Tibial nerve (tissue), 4 donors: ENCODE measurements at regions not wholly inside any gene's neighbourhood (a gene's known extent, or its start where the extent isn't known, plus 50 kb on each side); places are given as distances from the start of the nearest gene placed in this dataset.
"Not testable (repeated sequence)": the region's sequence is repeated elsewhere in the genome, so short reads cannot be mapped to it uniquely, and the experiment has no call there.

Source experiments
- DNase-seq, 2 donors: peaks; one replicate each; pipeline ENCODE4 v3.0.0-alpha.2; 2019; ENCODE audit warnings: low spot score in 2 of 2
- H3K27ac ChIP-seq, 4 donors: fragments of 200-600 bp; sonication (generic) in 3 of 4; one replicate each; pipeline ENCODE4 v1.5.1; 2017 to 2019; ENCODE audit warnings: mild to moderate bottlenecking in 1 of 4
- H3K27me3 ChIP-seq, 2 donors: fragments of 200-600 bp; sonication (generic) in 1 of 2; one replicate each; pipeline versions ENCODE4 v1.5.1 to v1.6.0; 2017 to 2019
- H3K36me3 ChIP-seq, 3 donors: fragments of 200-600 bp; sonication (generic); one replicate each; pipeline ENCODE4 v1.5.1; 2018 to 2019
- H3K4me1 ChIP-seq, 4 donors: fragments of 200-600 bp; sonication (generic) in 3 of 4; one replicate each; pipeline ENCODE4 v1.5.1; 2017 to 2019
- H3K4me3 ChIP-seq, 4 donors: fragments of 200-600 bp; sonication (generic) in 3 of 4; one replicate each; pipeline ENCODE4 v1.5.1; 2017 to 2019; ENCODE audit warnings: mild to moderate bottlenecking in 1 of 4, moderate library complexity in 1 of 4
- H3K9me3 ChIP-seq, 4 donors: fragments of 200-600 bp; sonication (generic) in 3 of 4; one replicate each; pipeline ENCODE4 v1.5.1; 2017 to 2019
- CTCF ChIP-seq, 5 experiments: fragments of 200-600 bp in 3 of 5; fragments of 450-650 bp in 2 of 5; sonication (generic) in 3 of 5; IDR thresholded peaks; one replicate each; pipeline ENCODE4 v1.5.1; 2016 to 2019; ENCODE audit warnings: antibody characterized with exemption in 5 of 5, mild to moderate bottlenecking in 3 of 5, moderate library complexity in 2 of 5
- EP300 ChIP-seq, 2 donors: sonication (generic); formaldehyde crosslinking; IDR thresholded peaks; one replicate each; pipeline ENCODE4 v1.6.1; 2017; ENCODE audit warnings: antibody characterized with exemption in 2 of 2, mild to moderate bottlenecking in 1 of 2
- POLR2A ChIP-seq, 2 donors: fragments of 450-650 bp; IDR thresholded peaks; one replicate each; pipeline ENCODE4 v1.6.1; 2017; ENCODE audit warnings: antibody characterized with exemption in 2 of 2, mild to moderate bottlenecking in 2 of 2, moderate library complexity in 2 of 2
- WGBS, 2 donors: methylation state at CpG; one replicate each; pipeline ENCODE4 v1.1.5; 2018; 5-methylcytosine and 5-hydroxymethylcytosine counted together

GRCh38 chr18:78828131-78828530, 151.5 kb upstream of the SALL3 start:
- no peak for DNase-seq
- TF ChIP-seq CTCF (IDR thresholded peaks at IDR 0.05) (no peak), EP300 (IDR thresholded peaks at IDR 0.05) (no peak)
- Histone ChIP-seq H3K27ac (no peak overlapping the region), H3K27me3 (peaks cover 0 to 4% of the 10 kb centered on the region in 2 donors), H3K9me3 (no peaks in the 10 kb centered on the region), H3K36me3 (no peaks in the 10 kb centered on the region), H3K4me1 (no peaks in the 10 kb centered on the region), H3K4me3 (no peak overlapping the region)
- WGBS, 2 donors, result 47 to 54% methylated on average over 3 of the region's 3 CpGs

- not testable (repeated sequence) for DNase-seq, H3K27me3 ChIP-seq, H3K36me3 ChIP-seq, H3K27ac ChIP-seq, H3K4me1 ChIP-seq, H3K4me3 ChIP-seq, H3K9me3 ChIP-seq
- WGBS, 2 donors, result 76 to 85% methylated on average over 12 to 14 of the region's 16 CpGs
Observed at GRCh38 chr18:78829026-78829425, 150.6 kb upstream of the SALL3 start.

- no peak overlapping the region for H3K27ac ChIP-seq
- peaks cover 0 to 3% (median 0%) of the 10 kb centered on the region in 4 donors for H3K9me3 ChIP-seq
- TF ChIP-seq POLR2A (IDR thresholded peaks at IDR 0.05) (no peak), CTCF (IDR thresholded peaks at IDR 0.05) (no peak), EP300 (IDR thresholded peaks at IDR 0.05) (no peak)
- no peak for DNase-seq
- no peaks in the 10 kb centered on the region for H3K36me3 ChIP-seq
- no peak overlapping the region for H3K4me3 ChIP-seq
- 92 to 93% methylated on average over 10 of the region's 10 CpGs for WGBS, 2 donors
- no peaks in the 10 kb centered on the region for H3K4me1 ChIP-seq
- H3K27me3 ChIP-seq, result no peaks in the 10 kb centered on the region
Observed at GRCh38 chr18:78830161-78830560, 149.5 kb upstream of the SALL3 start.

GRCh38 chr18:78830826-78831225, 148.8 kb upstream of the SALL3 start:
- no peak for TF ChIP-seq CTCF (IDR thresholded peaks at IDR 0.05)
- no peak for TF ChIP-seq EP300 (IDR thresholded peaks at IDR 0.05)
- TF ChIP-seq POLR2A (IDR thresholded peaks at IDR 0.05), result no peak
- Histone ChIP-seq H3K27ac (no peak overlapping the region), H3K4me3 (no peak overlapping the region), H3K27me3 (no peaks in the 10 kb centered on the region), H3K36me3 (no peaks in the 10 kb centered on the region), H3K9me3 (peaks cover 0 to 3% (median 0%) of the 10 kb centered on the region in 4 donors), H3K4me1 (no peaks in the 10 kb centered on the region)
- 74 to 79% methylated on average over 11 of the region's 11 CpGs for WGBS, 2 donors
- no peak for DNase-seq

GRCh38 chr18:78831603-78832002, 148.0 kb upstream of the SALL3 start:
- no peak for DNase-seq
- H3K9me3 ChIP-seq, result peaks cover 0 to 3% (median 0%) of the 10 kb centered on the region in 4 donors
- no peak overlapping the region for H3K4me3 ChIP-seq
- no peak overlapping the region for H3K27ac ChIP-seq
- TF ChIP-seq CTCF (IDR thresholded peaks at IDR 0.05), result no peak
- no peak for TF ChIP-seq EP300 (IDR thresholded peaks at IDR 0.05)
- no peak for TF ChIP-seq POLR2A (IDR thresholded peaks at IDR 0.05)
- WGBS, 2 donors, result 43 to 47% methylated on average over 3 of the region's 3 CpGs
- H3K4me1 ChIP-seq, result no peaks in the 10 kb centered on the region
- no peaks in the 10 kb centered on the region for H3K27me3 ChIP-seq
- H3K36me3 ChIP-seq, result no peaks in the 10 kb centered on the region

GRCh38 chr18:78833833-78834232, 145.8 kb upstream of the SALL3 start:
- Histone ChIP-seq H3K4me1 (no peaks in the 10 kb centered on the region), H3K9me3 (peaks cover 0 to 3% (median 0%) of the 10 kb centered on the region in 4 donors), H3K27me3 (no peaks in the 10 kb centered on the region), H3K27ac (no peak overlapping the region), H3K36me3 (no peaks in the 10 kb centered on the region), H3K4me3 (no peak overlapping the region)
- WGBS, 2 donors, result 83 to 85% methylated on average over 11 of the region's 11 CpGs
- TF ChIP-seq POLR2A (IDR thresholded peaks at IDR 0.05) (no peak), EP300 (IDR thresholded peaks at IDR 0.05) (no peak), CTCF (IDR thresholded peaks at IDR 0.05) (no peak)
- no peak for DNase-seq
